GM19240 (cell line): ENCODE measurements at regions not wholly inside any gene's neighbourhood (a gene's known extent, or its start where the extent isn't known, plus 50 kb on each side); places are given as distances from the start of the nearest gene placed in this dataset.
A peak's percentile ranks its signal among the peaks of the same experiment; 100 is the strongest.

Source experiments
- DNase-seq: peaks from one replicate; pipeline ENCODE4 v3.0.0; 2011; ENCODE audit warnings: low spot score; ENCODE audit not compliant: insufficient read length

GRCh38 chr11:115585361-115586024 is 81.3 kb upstream of the CADM1 start:
- DNase-seq, result peak; percentile 19

- no peak for DNase-seq
Observed at GRCh38 chr11:115581871-115582639, 77.8 kb upstream of the CADM1 start.

- DNase-seq, result no peak
Observed at GRCh38 chr11:115580927-115581680, 76.9 kb upstream of the CADM1 start.

- DNase-seq, result no peak
Observed at GRCh38 chr11:115580416-115580815, 76.2 kb upstream of the CADM1 start.

- no peak for DNase-seq
Observed at GRCh38 chr11:115579181-115579825, 75.1 kb upstream of the CADM1 start.

GRCh38 chr11:115578275-115578674 is 74.1 kb upstream of the CADM1 start:
- no peak for DNase-seq

- no peak for DNase-seq
Observed at GRCh38 chr11:115577701-115578100, 73.5 kb upstream of the CADM1 start.

GRCh38 chr11:115576606-115577380 is 72.6 kb upstream of the CADM1 start:
- no peak for DNase-seq

- no peak for DNase-seq
Observed at GRCh38 chr11:115572551-115572950, 68.3 kb upstream of the CADM1 start.

- DNase-seq, result no peak
Observed at GRCh38 chr11:115566180-115566764, 62.1 kb upstream of the CADM1 start.

GRCh38 chr11:115564851-115565250 is 60.6 kb upstream of the CADM1 start:
- no peak for DNase-seq

- DNase-seq, result no peak
Observed at GRCh38 chr11:115561116-115561515, 56.9 kb upstream of the CADM1 start.

- no peak for DNase-seq
Observed at GRCh38 chr11:115558635-115559034, 54.4 kb upstream of the CADM1 start.

GRCh38 chr11:115557681-115558080 is 53.5 kb upstream of the CADM1 start:
- no peak for DNase-seq

- DNase-seq, result no peak
Observed at GRCh38 chr11:115556984-115557383, 52.8 kb upstream of the CADM1 start.

GRCh38 chr11:115555336-115556090 is 51.3 kb upstream of the CADM1 start:
- no peak for DNase-seq
